Ovary (tissue), 7 donors: ENCODE measurements at regions not wholly inside any gene's neighbourhood (a gene's known extent, or its start where the extent isn't known, plus 50 kb on each side); places are given as distances from the start of the nearest gene placed in this dataset.
"Not testable (repeated sequence)": the region's sequence is repeated elsewhere in the genome, so short reads cannot be mapped to it uniquely, and the experiment has no call there.

ENCODE experiments used
- DNase-seq, 5 donors: peaks; one replicate each; pipeline ENCODE4 v3.0.0-alpha.2; 2019 to 2020
- H3K27ac ChIP-seq, 2 donors: fragments of 200-600 bp; one replicate each; pipeline versions ENCODE4 v1.5.1 to v1.8.0; 2019 to 2022
- H3K27me3 ChIP-seq: fragments of 200-600 bp; one replicate; pipeline ENCODE4 v1.8.0; 2022
- H3K36me3 ChIP-seq: fragments of 200-600 bp; sonication (generic); one replicate; pipeline ENCODE4 v1.5.1; 2019
- H3K4me1 ChIP-seq: one replicate; pipeline ENCODE4 v1.8.1; 2013; ENCODE audit warnings: mild to moderate bottlenecking, moderate library complexity; ENCODE audit not compliant: insufficient read depth
- H3K4me3 ChIP-seq: fragments of 200-600 bp; sonication (generic); one replicate; pipeline ENCODE4 v1.5.1; 2017
- H3K9me3 ChIP-seq, 2 donors: fragments of 200-600 bp in 1 of 2; sonication (generic) in 1 of 2; one replicate each; pipeline versions ENCODE4 v1.5.1 to v1.8.1; 2013 to 2019; ENCODE audit warnings: mild to moderate bottlenecking in 1 of 2, moderate library complexity in 1 of 2
- CTCF ChIP-seq, 3 donors: fragments of 450-650 bp in 2 of 3; fragments of 200-600 bp in 1 of 3; IDR thresholded peaks; one replicate each; pipeline versions ENCODE4 v1.5.1 to v1.8.0; 2016 to 2022; ENCODE audit warnings: antibody characterized with exemption in 3 of 3, mild to moderate bottlenecking in 1 of 3
- EP300 ChIP-seq: sonication (generic); formaldehyde crosslinking; IDR thresholded peaks from one replicate; pipeline ENCODE4 v1.6.1; 2017; ENCODE audit warnings: antibody characterized with exemption
- POLR2A ChIP-seq: fragments of 450-650 bp; IDR thresholded peaks from one replicate; pipeline ENCODE4 v1.6.1; 2017; ENCODE audit warnings: antibody characterized with exemption, mild to moderate bottlenecking, moderate library complexity
- WGBS, 3 donors: extraction: QIAGEN DNeasy Blood & Tissue Kit in 1 of 3; methylation state at CpG; one replicate each; pipeline versions ENCODE4 v1.1.5 to v1.1.7; 2013 to 2017; 5-methylcytosine and 5-hydroxymethylcytosine counted together
- intact Hi-C, 4 donors: fragments of 100-400 bp; cut with DNase I; formaldehyde crosslinking; loops; one replicate each; pipeline versions ENCODE4 v1.11.0 to v1.15.1; 2022 to 2023
- donor health status: DM: no; HTN: no; CAD: no; lungs with moderate emphysema.
- donor health status: DM: no; HTN: no; CAD: no.
- donor health status: Bipolar disorder and iron deficiency.
- donor health status: DM: no; HTN: no; CAD: no.
- donor health status: DM: yes; HTN: yes; CAD: no.

- H3K4me1 ChIP-seq: peaks cover 10% of the 10 kb centered on the region
- no peak overlapping the region for H3K27ac ChIP-seq
- H3K27me3 ChIP-seq: no peaks in the 10 kb centered on the region
- H3K9me3 ChIP-seq: no peaks in the 10 kb centered on the region
- TF ChIP-seq EP300: no peak
- H3K36me3 ChIP-seq: no peaks in the 10 kb centered on the region
- H3K4me3 ChIP-seq: no peak overlapping the region
- intact Hi-C loops: no loop called here
- 93 to 95% (median 94%) methylated on average over 13 of the region's 13 CpGs for WGBS, 3 donors
- no peak for DNase-seq
These were observed 55.9 kb upstream of the PRR5 start for GRCh38 chr22:44646141-44646540.

GRCh38 chr22:44645531-44645930 is 56.5 kb upstream of the PRR5 start:
- Histone ChIP-seq H3K27ac (no peak overlapping the region), H3K27me3 (no peaks in the 10 kb centered on the region), H3K36me3 (no peaks in the 10 kb centered on the region), H3K9me3 (no peaks in the 10 kb centered on the region), H3K4me1 (peaks cover 10% of the 10 kb centered on the region), H3K4me3 (no peak overlapping the region)
- intact Hi-C loops: no loop called here
- TF ChIP-seq CTCF (IDR thresholded peaks at IDR 0.05): no peak
- DNase-seq: no peak
- 46 to 59% (median 51%) methylated on average over 11 of the region's 11 CpGs for WGBS, 3 donors

GRCh38 chr22:44645083-44645482 is 56.9 kb upstream of the PRR5 start:
- intact Hi-C loops: no loop called here

GRCh38 chr22:44643526-44644101 is 58.4 kb upstream of the PRR5 start:
- H3K36me3 ChIP-seq, H3K27ac ChIP-seq, H3K9me3 ChIP-seq, DNase-seq, intact Hi-C loops, H3K4me3 ChIP-seq, H3K27me3 ChIP-seq, H3K4me1 ChIP-seq: not testable (repeated sequence)
- 87 to 91% (median 87%) methylated on average over 19 of the region's 19 CpGs for WGBS, 3 donors

More at GRCh38 chr22:44645083-44645482, 56.9 kb upstream of the PRR5 start:
- TF ChIP-seq EP300 (no peak), CTCF (IDR thresholded peaks at IDR 0.05) (no peak), POLR2A (no peak)
- Histone ChIP-seq H3K4me1 (peaks cover 10% of the 10 kb centered on the region), H3K27me3 (no peaks in the 10 kb centered on the region), H3K27ac (no peak overlapping the region), H3K36me3 (no peaks in the 10 kb centered on the region), H3K4me3 (no peak overlapping the region), H3K9me3 (no peaks in the 10 kb centered on the region)
- 22 to 37% (median 26%) methylated on average over 4 of the region's 4 CpGs for WGBS, 3 donors
- DNase-seq: no peak

GRCh38 chr22:44642096-44642644 is 59.8 kb upstream of the PRR5 start:
- H3K27ac ChIP-seq: no peak overlapping the region
- TF ChIP-seq CTCF (IDR thresholded peaks at IDR 0.05) (no peak), EP300 (no peak), POLR2A (no peak)
- no peaks in the 10 kb centered on the region for H3K9me3 ChIP-seq
- WGBS, 3 donors: 72 to 77% (median 74%) methylated on average over 10 of the region's 10 CpGs
- no peak for DNase-seq
- intact Hi-C loops: no loop called here
- H3K27me3 ChIP-seq: no peaks in the 10 kb centered on the region
- H3K4me1 ChIP-seq: no peaks in the 10 kb centered on the region
- H3K4me3 ChIP-seq: no peak overlapping the region
- no peaks in the 10 kb centered on the region for H3K36me3 ChIP-seq
